Psoas muscle (tissue), 7 donors: ENCODE measurements at regions not wholly inside any gene's neighbourhood (a gene's known extent, or its start where the extent isn't known, plus 50 kb on each side); places are given as distances from the start of the nearest gene placed in this dataset.

Experiments
- ATAC-seq, 4 donors: fragments of 200-7000 bp; cut with Tn5 transposase; one replicate each; pipeline ENCODE4 v1.9.1; 2020; ENCODE audit warnings: moderate library complexity in 3 of 4, mild to moderate bottlenecking in 2 of 4
- DNase-seq, 2 donors: peaks; one replicate each; pipeline ENCODE4 v3.0.0-alpha.2; 2020
- H3K27ac ChIP-seq: fragments of 200-600 bp; one replicate; pipeline ENCODE4 v1.8.0; 2022
- H3K27me3 ChIP-seq, 3 donors: fragments of 200-600 bp in 1 of 3; one replicate each; pipeline versions ENCODE4 v1.6.1 to v1.8.0; 2013 to 2022; ENCODE audit warnings: low read length in 2 of 3, mild to moderate bottlenecking in 2 of 3, moderate library complexity in 1 of 3; ENCODE audit not compliant: insufficient read depth in 3 of 3
- H3K36me3 ChIP-seq, 2 donors: fragments of 200-600 bp in 1 of 2; one replicate each; pipeline versions ENCODE4 v1.6.1 to v1.8.0; 2013 to 2022; ENCODE audit warnings: low read depth in 1 of 2, mild to moderate bottlenecking in 1 of 2, moderate library complexity in 1 of 2; ENCODE audit not compliant: insufficient read depth in 1 of 2
- H3K4me1 ChIP-seq: fragments of 200-600 bp; one replicate; pipeline ENCODE4 v1.8.0; 2022
- H3K4me3 ChIP-seq: fragments of 200-600 bp; one replicate; pipeline ENCODE4 v1.8.0; 2022; ENCODE audit warnings: mild to moderate bottlenecking
- H3K9me3 ChIP-seq: fragments of 200-600 bp; one replicate; pipeline ENCODE4 v1.8.0; 2022
- CTCF ChIP-seq: fragments of 200-600 bp; IDR thresholded peaks from one replicate; pipeline ENCODE4 v1.8.0; 2022; ENCODE audit warnings: antibody characterized with exemption
- WGBS, 3 donors: extraction: QIAGEN DNeasy Blood & Tissue Kit; methylation state at CpG; one replicate each; pipeline versions ENCODE4 v1.1.6 to v1.1.7; 2013; 5-methylcytosine and 5-hydroxymethylcytosine counted together
- intact Hi-C, 2 donors: fragments of 100-400 bp; cut with DNase I; formaldehyde crosslinking; loops; one replicate each; pipeline versions ENCODE4 v1.11.0 to v1.14.2; 2022
- donor health status: healthy with polysubstance abuse.
- donor health status: DM: no; HTN: no; CAD: no; lungs with moderate emphysema.
- donor health status: Bipolar disorder and iron deficiency.
- donor health status: healthy.
- donor health status: DM: yes; HTN: yes; CAD: no.
- donor health status: DM: no; HTN: no; CAD: no.
- donor health status: DM: yes; HTN: yes; CAD: no.

- no peaks in the 10 kb centered on the region for H3K9me3 ChIP-seq
- WGBS, 3 donors, result 3 to 11% (median 10%) methylated on average over 1 of the region's 1 CpG
- intact Hi-C loops, result no loop called here
- no peak for DNase-seq
- no peak for ATAC-seq
- H3K4me1 ChIP-seq, result no peaks in the 10 kb centered on the region
- peaks cover 0 to 3% (median 0%) of the 10 kb centered on the region in 3 donors for H3K27me3 ChIP-seq
- H3K4me3 ChIP-seq, result no peak overlapping the region
- TF ChIP-seq CTCF, result no peak
- no peak overlapping the region for H3K27ac ChIP-seq
- H3K36me3 ChIP-seq, result no peaks in the 10 kb centered on the region
Measured at GRCh38 chr12:114285554-114285953, 120.4 kb downstream of the TBX5 start.

GRCh38 chr12:114284041-114284440, 121.9 kb downstream of the TBX5 start:
- ATAC-seq (no peak), DNase-seq (no peak)
- WGBS, 3 donors, result 60 to 70% (median 65%) methylated on average over 4 of the region's 4 CpGs
- H3K4me3 ChIP-seq, result no peak overlapping the region
- H3K27me3 ChIP-seq, result peaks cover 0 to 3% (median 0%) of the 10 kb centered on the region in 3 donors
- TF ChIP-seq CTCF, result no peak
- H3K27ac ChIP-seq, result no peak overlapping the region
- no peaks in the 10 kb centered on the region for H3K9me3 ChIP-seq
- no peaks in the 10 kb centered on the region for H3K36me3 ChIP-seq
- no peaks in the 10 kb centered on the region for H3K4me1 ChIP-seq
- intact Hi-C loops, result no loop called here

- Histone ChIP-seq H3K36me3 (no peaks in the 10 kb centered on the region), H3K4me3 (no peak overlapping the region), H3K4me1 (no peaks in the 10 kb centered on the region), H3K9me3 (no peaks in the 10 kb centered on the region), H3K27ac (no peak overlapping the region), H3K27me3 (peaks cover 0 to 7% (median 4%) of the 10 kb centered on the region in 3 donors)
- DNase-seq (no peak), ATAC-seq (no peak)
- 11 to 19% (median 17%) methylated on average over 3 of the region's 3 CpGs for WGBS, 3 donors
- no peak for TF ChIP-seq CTCF
- intact Hi-C loops, result no loop called here
Measured at GRCh38 chr12:114275932-114276785, 129.8 kb downstream of the TBX5 start.

- Histone ChIP-seq H3K27me3 (peaks cover 0 to 7% (median 4%) of the 10 kb centered on the region in 3 donors), H3K9me3 (no peaks in the 10 kb centered on the region), H3K4me1 (no peaks in the 10 kb centered on the region), H3K36me3 (no peaks in the 10 kb centered on the region), H3K4me3 (no peak overlapping the region), H3K27ac (no peak overlapping the region)
- TF ChIP-seq CTCF, result no peak
- DNase-seq (no peak), ATAC-seq (no peak)
- WGBS, 3 donors, result 25 to 33% (median 28%) methylated on average over 4 of the region's 4 CpGs
- intact Hi-C loops, result no loop called here
Measured at GRCh38 chr12:114275086-114275485, 130.9 kb downstream of the TBX5 start.
